ENCODE measurements at regions not wholly inside any gene's neighbourhood (a gene's known extent, or its start where the extent isn't known, plus 50 kb on each side); places are given as distances from the start of the nearest gene placed in this dataset.

DNA sequence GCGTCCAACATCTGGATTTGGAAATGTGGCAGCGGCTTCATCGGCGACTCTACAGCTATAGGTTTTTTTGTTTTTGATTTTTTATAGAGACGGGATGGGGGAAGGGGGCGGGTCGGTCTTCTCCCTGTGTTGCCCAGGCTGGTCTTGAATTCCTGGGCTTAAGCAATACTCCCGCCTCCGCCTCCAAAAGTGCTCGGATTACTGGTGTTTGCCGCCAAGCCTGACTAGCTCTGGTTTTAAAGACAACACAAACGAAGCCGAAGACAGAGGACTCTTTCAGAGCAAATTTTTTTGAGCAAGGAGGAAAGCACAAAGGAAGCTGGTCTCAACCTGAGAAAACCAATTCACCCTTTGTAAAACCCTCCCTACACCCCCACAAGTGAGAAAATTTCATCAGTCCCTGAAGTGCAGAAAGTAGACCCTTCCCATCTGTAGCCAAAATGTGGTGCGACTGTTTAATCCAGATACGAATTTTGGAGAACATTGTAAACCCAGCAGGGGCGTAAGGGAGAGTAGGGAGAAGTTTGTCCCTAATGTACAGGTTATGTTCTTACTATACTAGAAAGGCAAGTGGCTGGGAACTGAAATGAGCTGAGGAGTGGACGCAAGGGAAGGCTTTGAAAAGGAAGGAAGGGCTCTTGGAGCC, 185.9 kb downstream of the TRIM27 start:
- Histone ChIP-seq H3K9me3 (ENCODE audit: low read length) (peaks cover 8% of the 10 kb centered on the region), H3K36me3 (ENCODE audit: insufficient read depth, low read length) (no peaks in the 10 kb centered on the region), H3F3A (ENCODE audit: insufficient read depth, low read length, poor library complexity, severe bottlenecking) (no peaks in the 10 kb centered on the region), H2AFZ (ENCODE audit: low read depth, low read length) (no peak overlapping the region), H3K4me2 (ENCODE audit: low read length) (no peak overlapping the region), H3K9me2 (ENCODE audit: insufficient read depth, low read length) (no peaks in the 10 kb centered on the region), H3K9ac (ENCODE audit: low read length) (no peak overlapping the region), H4K20me1 (ENCODE audit: insufficient read depth) (no peaks in the 10 kb centered on the region), H3K27me3 (ENCODE audit: insufficient read depth, low read depth, low read length) (peaks cover 94% of the 10 kb centered on the region), H3K4me3 (ENCODE audit: low read length) (no peak overlapping the region), H3K79me2 (replicated peaks; ENCODE audit: insufficient read depth, low read length) (no peaks in the 10 kb centered on the region), H3K27ac (ENCODE audit: low read length) (no peak overlapping the region)
- TF ChIP-seq EP300 (conservative IDR thresholded peaks at IDR 0.05; ENCODE audit: poor library complexity, severe bottlenecking) (no peak), CTCF (IDR thresholded peaks at IDR 0.05; ENCODE audit: poor library complexity, severe bottlenecking) (no peak)

DNA sequence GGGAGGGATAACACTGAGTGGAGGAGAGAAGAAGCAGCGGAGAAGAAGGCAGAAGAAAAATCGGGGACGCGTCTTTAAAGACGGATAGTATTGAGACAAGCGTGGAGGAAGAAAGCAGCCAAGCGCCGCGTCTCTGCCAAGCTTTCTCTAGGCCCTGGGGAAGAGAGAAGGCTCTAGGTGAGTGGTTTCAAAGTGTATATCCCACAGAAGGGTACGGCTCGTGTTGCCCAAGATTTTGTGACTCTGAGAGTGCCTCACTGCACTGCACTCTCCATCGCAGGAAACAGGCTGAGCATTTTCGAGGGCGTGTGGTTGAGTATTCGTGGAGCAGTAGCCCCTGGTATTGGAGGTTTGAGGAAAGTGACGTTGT, 185.4 kb downstream of the TRIM27 start:
- no peak overlapping the region for H3K4me2 ChIP-seq (ENCODE audit: low read length)
- no peaks in the 10 kb centered on the region for H4K20me1 ChIP-seq (ENCODE audit: insufficient read depth)
- no peak overlapping the region for H2AFZ ChIP-seq (ENCODE audit: low read depth, low read length)
- H3K27ac ChIP-seq (ENCODE audit: low read length), result no peak overlapping the region
- peaks cover 8% of the 10 kb centered on the region for H3K9me3 ChIP-seq (ENCODE audit: low read length)
- peaks cover 94% of the 10 kb centered on the region for H3K27me3 ChIP-seq (ENCODE audit: insufficient read depth, low read depth, low read length)
- TF ChIP-seq CTCF (IDR thresholded peaks at IDR 0.05; ENCODE audit: poor library complexity, severe bottlenecking), result no peak
- no peak for TF ChIP-seq MXI1 (conservative IDR thresholded peaks at IDR 0.05; ENCODE audit: poor library complexity, severe bottlenecking)
- TF ChIP-seq EP300 (conservative IDR thresholded peaks at IDR 0.05; ENCODE audit: poor library complexity, severe bottlenecking), result no peak
- no peak for TF ChIP-seq EZH2 (IDR thresholded peaks at IDR 0.05; ENCODE audit: borderline replicate concordance, insufficient read depth, low read length, poor library complexity, severe bottlenecking)
- TF ChIP-seq POLR2AphosphoS5 (IDR thresholded peaks at IDR 0.05), result no peak
- no peak overlapping the region for H3K4me3 ChIP-seq (ENCODE audit: low read length)
- no peaks in the 10 kb centered on the region for H3K9me2 ChIP-seq (ENCODE audit: insufficient read depth, low read length)
- no peak overlapping the region for H3K9ac ChIP-seq (ENCODE audit: low read length)
- no peaks in the 10 kb centered on the region for H3F3A ChIP-seq (ENCODE audit: insufficient read depth, low read length, poor library complexity, severe bottlenecking)
- no peaks in the 10 kb centered on the region for H3K36me3 ChIP-seq (ENCODE audit: insufficient read depth, low read length)
- no peaks in the 10 kb centered on the region for H3K79me2 ChIP-seq (replicated peaks; ENCODE audit: insufficient read depth, low read length)

DNA sequence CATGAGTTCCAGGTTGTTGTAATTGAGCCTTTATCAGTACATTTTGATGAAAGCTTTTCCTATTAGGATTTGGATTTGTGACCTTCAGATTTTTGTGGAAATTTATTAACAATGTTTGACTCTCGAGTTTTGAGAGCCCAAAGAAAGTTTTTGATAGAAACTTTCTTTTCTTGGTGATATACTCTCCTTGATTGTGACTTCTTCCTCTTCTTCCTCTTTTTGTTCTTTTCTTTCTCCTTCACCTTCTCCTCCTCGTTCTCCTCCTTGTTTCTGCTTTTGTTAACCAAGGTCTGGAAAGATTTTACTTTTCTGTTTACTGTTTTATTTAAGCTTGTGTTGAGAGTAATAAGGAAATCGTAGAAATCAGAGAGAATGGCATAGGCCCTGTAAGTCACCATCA, 182.4 kb downstream of the TRIM27 start:
- Histone ChIP-seq H2AFZ (ENCODE audit: low read depth, low read length) (no peak overlapping the region), H4K20me1 (ENCODE audit: insufficient read depth) (no peaks in the 10 kb centered on the region), H3K9me3 (ENCODE audit: low read length) (peaks cover 8% of the 10 kb centered on the region), H3F3A (ENCODE audit: insufficient read depth, low read length, poor library complexity, severe bottlenecking) (no peaks in the 10 kb centered on the region), H3K36me3 (ENCODE audit: insufficient read depth, low read length) (no peaks in the 10 kb centered on the region), H3K4me3 (ENCODE audit: low read length) (no peak overlapping the region), H3K27me3 (ENCODE audit: insufficient read depth, low read depth, low read length) (peaks cover 94% of the 10 kb centered on the region), H3K27ac (ENCODE audit: low read length) (no peak overlapping the region), H3K79me2 (replicated peaks; ENCODE audit: insufficient read depth, low read length) (no peaks in the 10 kb centered on the region), H3K9me2 (ENCODE audit: insufficient read depth, low read length) (no peaks in the 10 kb centered on the region), H3K4me2 (ENCODE audit: low read length) (no peak overlapping the region), H3K9ac (ENCODE audit: low read length) (no peak overlapping the region)
- TF ChIP-seq MXI1 (conservative IDR thresholded peaks at IDR 0.05; ENCODE audit: poor library complexity, severe bottlenecking), result no peak
- no peak for TF ChIP-seq CTCF (IDR thresholded peaks at IDR 0.05; ENCODE audit: poor library complexity, severe bottlenecking)
- TF ChIP-seq TAF1 (IDR thresholded peaks at IDR 0.05; ENCODE audit: low read depth), result no peak
- TF ChIP-seq EP300 (conservative IDR thresholded peaks at IDR 0.05; ENCODE audit: poor library complexity, severe bottlenecking), result no peak
- TF ChIP-seq EZH2 (IDR thresholded peaks at IDR 0.05; ENCODE audit: borderline replicate concordance, insufficient read depth, low read length, poor library complexity, severe bottlenecking), result no peak
- no peak for TF ChIP-seq SMC3 (conservative IDR thresholded peaks at IDR 0.05; ENCODE audit: poor library complexity)
- no peak for TF ChIP-seq REST (IDR thresholded peaks at IDR 0.05; ENCODE audit: borderline replicate concordance)
- no peak for TF ChIP-seq POLR2AphosphoS5 (IDR thresholded peaks at IDR 0.05)
- no peak for TF ChIP-seq RAD21 (conservative IDR thresholded peaks at IDR 0.05)

Measured in neural cell (in vitro differentiated cells).